A673 (cell line): ENCODE measurements at regions not wholly inside any gene's neighbourhood (a gene's known extent, or its start where the extent isn't known, plus 50 kb on each side); places are given as distances from the start of the nearest gene placed in this dataset.

Experiments used
- EZH2 ChIP-seq: fragments of 200-600 bp; sonication (generic); IDR thresholded peaks from 2 replicates; pipeline ENCODE4 v1.6.1; 2017; ENCODE audit warnings: borderline replicate concordance, low read depth, mild to moderate bottlenecking, mixed read lengths, antibody characterized with exemption, low read length; ENCODE audit not compliant: poor library complexity, severe bottlenecking
- TF ChIP-seq, protein P1 (sequence below): fragments of 300-800, 200-600 bp; sonication (generic); conservative IDR thresholded peaks from 2 replicates; pipeline ENCODE4 v1.5.1; 2017; ENCODE audit warnings: low read depth, mild to moderate bottlenecking, antibody characterized with exemption, low read length, moderate library complexity, mixed read lengths

DNA sequence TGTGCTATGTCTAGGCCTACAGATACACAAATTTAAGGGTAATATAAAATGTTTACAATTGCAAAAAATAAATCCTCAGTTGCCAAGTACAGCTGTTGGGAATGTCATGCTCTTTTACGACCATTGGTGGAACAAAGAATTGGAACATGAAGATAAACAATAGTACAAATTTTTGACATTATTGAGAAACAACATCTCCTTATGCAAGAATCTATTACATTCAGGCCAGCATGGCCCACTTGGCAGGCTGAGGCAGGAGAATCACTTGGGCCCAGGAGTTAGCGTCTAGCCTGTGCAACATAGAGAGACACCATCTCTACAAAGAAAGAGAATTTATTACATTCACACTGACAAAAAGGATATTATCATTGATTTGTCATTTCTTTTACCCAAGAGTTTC lies 135.9 kb upstream of the NTF3 start:
- TF ChIP-seq, protein P1, sequence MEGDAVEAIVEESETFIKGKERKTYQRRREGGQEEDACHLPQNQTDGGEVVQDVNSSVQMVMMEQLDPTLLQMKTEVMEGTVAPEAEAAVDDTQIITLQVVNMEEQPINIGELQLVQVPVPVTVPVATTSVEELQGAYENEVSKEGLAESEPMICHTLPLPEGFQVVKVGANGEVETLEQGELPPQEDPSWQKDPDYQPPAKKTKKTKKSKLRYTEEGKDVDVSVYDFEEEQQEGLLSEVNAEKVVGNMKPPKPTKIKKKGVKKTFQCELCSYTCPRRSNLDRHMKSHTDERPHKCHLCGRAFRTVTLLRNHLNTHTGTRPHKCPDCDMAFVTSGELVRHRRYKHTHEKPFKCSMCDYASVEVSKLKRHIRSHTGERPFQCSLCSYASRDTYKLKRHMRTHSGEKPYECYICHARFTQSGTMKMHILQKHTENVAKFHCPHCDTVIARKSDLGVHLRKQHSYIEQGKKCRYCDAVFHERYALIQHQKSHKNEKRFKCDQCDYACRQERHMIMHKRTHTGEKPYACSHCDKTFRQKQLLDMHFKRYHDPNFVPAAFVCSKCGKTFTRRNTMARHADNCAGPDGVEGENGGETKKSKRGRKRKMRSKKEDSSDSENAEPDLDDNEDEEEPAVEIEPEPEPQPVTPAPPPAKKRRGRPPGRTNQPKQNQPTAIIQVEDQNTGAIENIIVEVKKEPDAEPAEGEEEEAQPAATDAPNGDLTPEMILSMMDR = no peak
- no peak for TF ChIP-seq EZH2
